HG03196 (cell line): ENCODE measurements at regions not wholly inside any gene's neighbourhood (a gene's known extent, or its start where the extent isn't known, plus 50 kb on each side); places are given as distances from the start of the nearest gene placed in this dataset.

Experiments used
- ATAC-seq: cut with Tn5 transposase; IDR thresholded peaks from one replicate; pipeline ENCODE4 v1.9.1; 2021; ENCODE audit not compliant: unreplicated experiment

GRCh38 chr13:32905063-32905863 lies 111.0 kb upstream of the KL start:
- no peak for ATAC-seq

GRCh38 chr13:32905864-32906180 lies 110.4 kb upstream of the KL start:
- no peak for ATAC-seq

- ATAC-seq, result no peak
Observed at GRCh38 chr13:32907211-32907610, 109.0 kb upstream of the KL start.

GRCh38 chr13:32910530-32910929 lies 105.7 kb upstream of the KL start:
- no peak for ATAC-seq

GRCh38 chr13:32911506-32911905 lies 104.7 kb upstream of the KL start:
- peak; percentile 72 for ATAC-seq

- no peak for ATAC-seq
Observed at GRCh38 chr13:32914686-32915085, 101.5 kb upstream of the KL start.

- no peak for ATAC-seq
Observed at GRCh38 chr13:32917504-32917903, 98.7 kb upstream of the KL start.

- ATAC-seq, result no peak
Observed at GRCh38 chr13:32923725-32924124, 92.5 kb upstream of the KL start.

- ATAC-seq, result no peak
Observed at GRCh38 chr13:32924886-32925285, 91.3 kb upstream of the KL start.

GRCh38 chr13:32925506-32925905 lies 90.7 kb upstream of the KL start:
- ATAC-seq, result no peak

- no peak for ATAC-seq
Observed at GRCh38 chr13:32932376-32932775, 83.8 kb upstream of the KL start.

GRCh38 chr13:32936716-32937115 lies 79.5 kb upstream of the KL start:
- no peak for ATAC-seq

- no peak for ATAC-seq
Observed at GRCh38 chr13:32938314-32938713, 77.9 kb upstream of the KL start.

GRCh38 chr13:32938907-32939306 lies 77.3 kb upstream of the KL start:
- ATAC-seq, result no peak

- ATAC-seq, result no peak
Observed at GRCh38 chr13:32940601-32941000, 75.6 kb upstream of the KL start.

GRCh38 chr13:32941368-32941767 lies 74.9 kb upstream of the KL start:
- no peak for ATAC-seq

GRCh38 chr13:32946558-32946957 lies 69.7 kb upstream of the KL start:
- no peak for ATAC-seq

GRCh38 chr13:32947411-32948276 lies 68.6 kb upstream of the KL start:
- ATAC-seq, result no peak

GRCh38 chr13:32949820-32950219 lies 66.4 kb upstream of the KL start:
- no peak for ATAC-seq

GRCh38 chr13:32951580-32951979 lies 64.6 kb upstream of the KL start:
- no peak for ATAC-seq

GRCh38 chr13:32955881-32956594 lies 60.2 kb upstream of the KL start:
- ATAC-seq, result no peak

- no peak for ATAC-seq
Observed at GRCh38 chr13:32956595-32956933, 59.7 kb upstream of the KL start.
